HG02852 (cell line): ENCODE measurements at regions not wholly inside any gene's neighbourhood (a gene's known extent, or its start where the extent isn't known, plus 50 kb on each side); places are given as distances from the start of the nearest gene placed in this dataset.

ENCODE experiments used
- ATAC-seq: cut with Tn5 transposase; IDR thresholded peaks from one replicate; pipeline ENCODE4 v1.9.1; 2021; ENCODE audit warnings: mild to moderate bottlenecking, moderate library complexity; ENCODE audit not compliant: unreplicated experiment

DNA sequence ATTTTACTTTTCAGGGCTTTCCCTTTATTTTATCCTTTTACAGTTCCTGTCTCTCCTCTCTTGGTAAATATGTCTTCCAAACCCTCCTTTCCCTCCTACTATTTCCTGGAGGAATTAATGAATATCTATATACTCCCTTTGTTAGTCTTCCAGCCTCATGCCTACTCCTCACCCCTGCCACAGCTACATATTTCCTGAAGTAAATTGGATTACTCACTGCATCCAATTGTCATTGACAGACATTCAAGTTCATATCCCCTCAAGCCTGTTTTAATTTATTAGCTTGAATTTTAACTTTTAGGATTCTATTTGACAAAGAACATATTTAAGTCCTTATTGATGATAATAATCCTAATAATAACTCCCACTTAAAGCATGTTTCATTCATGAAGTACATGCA, 314.5 kb downstream of the TMEM161B start:
- no peak for ATAC-seq

DNA sequence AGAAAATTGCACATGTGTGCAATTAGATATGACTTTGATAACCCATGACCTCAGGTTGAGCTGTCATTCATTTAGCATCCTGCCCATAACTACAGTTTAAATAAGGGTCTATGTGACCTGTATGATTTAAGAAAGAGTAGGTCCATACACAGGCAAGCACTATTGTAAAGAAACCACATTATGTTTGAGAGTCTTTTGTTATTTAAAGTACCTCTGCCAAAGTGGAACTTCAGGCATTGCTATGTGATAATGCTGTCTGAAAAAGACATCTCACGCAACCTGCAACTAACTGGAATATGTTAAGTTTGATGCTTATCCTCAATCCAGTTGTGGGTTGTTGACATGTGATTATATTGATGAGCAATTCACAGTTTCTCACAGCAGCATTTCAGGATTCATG, 317.0 kb downstream of the TMEM161B start:
- no peak for ATAC-seq

DNA sequence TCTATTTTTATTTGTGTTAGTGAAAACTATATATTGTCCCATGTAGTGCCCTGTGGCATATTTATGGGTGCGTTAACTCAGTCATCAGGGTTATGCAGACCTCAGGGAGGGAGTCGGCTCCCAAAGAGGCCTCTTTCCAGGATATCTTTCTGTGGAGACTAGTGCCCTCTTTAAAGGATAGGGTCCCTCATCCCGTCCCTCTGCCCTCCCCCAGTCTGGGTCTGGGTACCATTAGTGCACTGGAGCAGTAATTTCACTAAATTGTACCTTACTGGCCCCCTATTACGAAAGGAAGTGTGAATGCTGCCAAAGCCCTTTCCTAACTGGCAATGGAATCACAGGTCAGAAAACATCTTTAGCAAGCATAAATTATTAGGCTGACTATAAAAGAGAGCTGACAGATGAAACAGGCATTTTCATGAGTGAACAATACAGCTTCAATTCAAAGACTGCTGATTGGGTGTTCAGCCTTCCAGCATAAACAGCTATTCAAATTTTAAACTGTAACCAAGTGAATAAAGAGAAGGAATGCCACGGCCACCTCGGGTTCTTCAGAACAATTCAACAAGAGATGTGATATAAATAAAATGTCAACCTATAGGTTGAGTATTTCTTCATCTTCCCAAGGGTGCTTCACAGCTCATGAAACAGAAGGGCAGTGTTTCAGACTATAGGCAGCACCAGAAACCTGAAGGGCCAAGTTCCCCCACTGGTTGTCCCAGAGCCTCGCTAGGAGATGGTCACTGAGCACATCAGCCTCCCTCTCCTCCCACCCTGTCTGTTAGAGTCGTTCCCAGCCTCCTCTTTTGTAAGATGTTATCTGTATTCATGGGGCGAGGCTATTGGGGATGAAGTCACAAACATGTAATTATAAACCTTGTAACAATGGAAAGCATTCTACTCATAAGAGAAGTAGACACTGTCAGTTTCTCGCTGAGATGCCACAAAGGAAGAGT, 318.7 kb downstream of the TMEM161B start:
- ATAC-seq: no peak

DNA sequence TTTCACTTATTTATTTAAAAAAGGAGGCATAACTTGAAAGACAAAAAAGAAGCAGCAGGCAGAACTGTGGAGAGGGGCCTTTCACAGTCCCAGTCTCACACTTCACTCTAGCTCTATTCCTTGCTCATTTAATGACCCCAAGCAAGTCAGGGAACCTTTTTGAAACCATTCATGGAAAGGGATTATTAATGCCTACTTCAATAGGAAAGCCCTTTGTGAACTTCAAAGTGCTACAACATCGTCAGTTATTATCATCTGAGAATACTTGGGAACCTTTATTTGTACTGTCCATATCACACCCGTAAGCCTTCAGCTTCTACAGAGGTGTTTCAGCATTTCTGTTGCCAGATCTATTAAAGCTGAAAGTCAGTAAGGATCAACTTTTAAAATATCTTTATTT, 320.2 kb downstream of the TMEM161B start:
- ATAC-seq: no peak

DNA sequence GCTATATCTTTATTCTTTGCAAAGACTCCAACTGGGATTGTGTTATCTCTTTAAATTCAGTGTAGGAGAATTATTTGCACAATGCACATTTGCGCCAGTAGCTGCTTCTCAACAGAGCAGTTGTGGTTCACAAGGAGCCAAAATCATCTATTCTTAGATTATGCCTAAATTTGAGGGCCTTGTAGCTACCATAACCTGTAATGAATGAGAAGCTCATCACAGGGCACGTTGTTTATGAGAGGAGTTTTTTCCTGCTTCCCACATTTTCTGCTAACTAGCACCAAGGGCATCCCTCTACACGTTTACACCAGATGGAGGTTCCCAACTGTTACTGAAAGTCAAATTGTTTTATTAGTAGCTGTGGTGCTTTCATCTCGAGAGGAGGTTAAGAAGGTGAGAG, 322.4 kb downstream of the TMEM161B start:
- no peak for ATAC-seq

DNA sequence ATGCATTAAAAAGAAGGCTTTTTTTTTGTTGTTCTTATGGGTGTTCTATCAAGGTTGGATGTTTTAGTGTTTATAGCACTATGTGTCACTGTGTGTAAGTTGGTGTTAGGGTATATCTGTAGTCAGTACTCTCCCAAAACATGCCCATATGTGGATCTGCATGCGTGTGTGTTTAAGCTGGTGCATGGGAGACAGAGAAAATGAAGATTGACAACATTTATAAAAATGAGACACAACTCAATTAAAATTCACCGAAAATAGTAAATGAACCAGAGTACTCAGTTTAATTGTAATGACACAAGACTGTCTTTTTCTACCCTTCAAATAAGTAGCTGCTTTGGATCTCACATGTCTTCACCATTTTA, 323.4 kb downstream of the TMEM161B start:
- ATAC-seq: no peak

DNA sequence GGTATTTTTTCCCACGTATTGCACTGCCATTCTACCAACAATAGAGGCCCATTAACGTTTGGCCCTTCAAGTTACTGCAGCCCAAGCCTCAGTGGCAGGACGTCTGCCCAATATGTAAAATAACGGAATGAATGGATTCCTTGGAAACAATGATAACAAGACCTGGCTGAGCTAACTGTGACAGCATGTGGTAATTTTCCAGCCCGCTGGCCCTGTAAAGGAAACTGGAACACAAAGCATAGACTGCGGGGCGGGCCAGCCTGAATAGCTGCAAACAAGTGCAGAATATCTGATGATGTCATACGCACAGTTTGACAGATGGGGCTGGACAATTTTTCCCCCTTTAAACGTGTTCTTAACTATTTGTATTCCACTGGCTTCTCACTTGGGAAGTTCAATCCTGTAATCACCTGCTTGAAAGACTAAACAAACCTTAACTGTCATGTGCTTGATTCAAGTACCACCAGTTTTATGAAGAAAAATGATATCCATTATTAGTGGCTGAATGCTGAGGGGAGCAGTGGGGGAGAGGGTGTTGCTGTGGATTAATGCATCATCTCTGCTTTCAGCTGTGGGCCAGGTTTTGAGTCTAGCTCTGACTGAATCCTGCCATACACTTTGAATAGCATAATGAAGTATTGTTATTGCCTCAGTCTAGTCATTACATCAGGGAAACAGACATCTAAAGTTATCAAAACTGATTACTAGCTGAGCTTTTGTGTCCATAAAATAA, 323.9 kb downstream of the TMEM161B start:
- no peak for ATAC-seq

DNA sequence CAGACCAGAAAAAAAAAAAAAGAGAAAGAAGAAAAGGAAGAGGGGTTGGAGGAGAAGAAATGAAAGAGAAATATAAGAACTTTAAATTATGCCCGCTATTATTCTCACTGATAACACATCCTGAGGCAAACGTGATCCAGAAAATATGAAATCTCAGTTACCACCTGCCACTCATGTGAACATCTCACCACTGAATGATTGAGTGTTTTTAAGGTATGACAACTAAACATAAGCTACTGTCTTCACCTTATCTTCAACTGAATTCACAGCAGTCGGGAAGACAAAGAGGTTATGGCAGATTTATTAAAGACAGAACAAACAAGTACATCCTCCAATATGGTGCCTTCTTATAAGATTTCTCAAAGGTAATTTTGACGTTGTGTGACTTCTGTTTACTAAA, 327.9 kb downstream of the TMEM161B start:
- ATAC-seq: no peak

DNA sequence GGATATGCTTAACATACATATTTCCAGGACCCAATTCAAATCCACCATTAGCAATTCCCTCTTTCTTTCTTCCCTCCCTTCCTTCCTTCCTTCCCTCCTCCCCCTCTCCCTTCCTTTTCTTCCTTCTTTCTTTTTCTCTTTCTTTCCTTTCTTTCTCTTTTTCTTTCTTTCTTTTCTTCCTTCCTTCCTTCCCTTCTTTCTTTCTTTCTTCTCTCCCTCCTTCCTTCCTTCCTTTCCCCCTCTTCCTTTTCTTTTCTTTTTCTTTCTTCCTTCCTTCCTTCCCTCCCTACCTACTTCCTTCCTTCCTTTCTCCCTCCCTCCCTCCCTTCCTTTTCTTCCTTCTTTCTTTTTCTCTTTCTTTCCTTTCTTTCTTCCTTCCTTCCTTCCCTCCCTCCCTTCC, 332.0 kb downstream of the TMEM161B start:
- no peak for ATAC-seq

DNA sequence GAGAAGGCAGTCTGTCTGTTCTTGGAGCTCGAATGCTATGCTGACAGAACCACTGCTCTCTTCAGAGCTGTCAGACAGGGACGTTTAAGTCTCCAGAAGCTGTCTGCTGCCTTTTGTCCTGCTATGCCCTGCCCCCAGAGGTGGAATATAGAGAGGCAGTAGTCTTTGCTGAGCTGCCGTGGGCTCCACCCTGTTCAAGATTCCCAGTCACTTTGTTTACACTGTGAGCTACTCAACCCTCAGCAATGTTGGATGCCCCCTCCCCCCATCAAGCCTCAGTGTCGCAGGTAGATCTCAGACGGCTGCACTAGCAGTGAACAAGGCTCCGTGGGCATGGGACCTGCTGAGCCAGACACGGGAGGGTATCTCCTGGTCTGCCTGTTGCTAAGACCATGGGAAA, 344.2 kb downstream of the TMEM161B start:
- no peak for ATAC-seq

DNA sequence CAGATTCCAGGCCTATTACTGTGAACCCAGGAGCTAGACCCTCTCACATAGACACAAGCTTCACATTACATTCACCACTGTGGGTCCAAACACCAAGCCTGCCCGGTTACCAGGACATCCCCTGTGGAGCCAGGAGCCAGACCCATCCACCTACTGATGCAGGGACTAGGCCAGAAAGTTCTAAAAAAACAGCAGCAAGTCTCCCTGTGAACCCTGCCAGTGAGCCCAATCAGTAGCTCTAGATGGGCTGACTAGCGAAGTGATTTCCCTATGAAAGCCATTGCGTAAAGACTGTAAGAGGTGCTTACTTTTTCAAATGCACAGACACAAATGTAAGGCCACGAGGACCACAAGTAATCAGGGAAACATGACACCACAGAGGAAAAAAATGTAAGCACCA, 352.3 kb downstream of the TMEM161B start:
- ATAC-seq: no peak

DNA sequence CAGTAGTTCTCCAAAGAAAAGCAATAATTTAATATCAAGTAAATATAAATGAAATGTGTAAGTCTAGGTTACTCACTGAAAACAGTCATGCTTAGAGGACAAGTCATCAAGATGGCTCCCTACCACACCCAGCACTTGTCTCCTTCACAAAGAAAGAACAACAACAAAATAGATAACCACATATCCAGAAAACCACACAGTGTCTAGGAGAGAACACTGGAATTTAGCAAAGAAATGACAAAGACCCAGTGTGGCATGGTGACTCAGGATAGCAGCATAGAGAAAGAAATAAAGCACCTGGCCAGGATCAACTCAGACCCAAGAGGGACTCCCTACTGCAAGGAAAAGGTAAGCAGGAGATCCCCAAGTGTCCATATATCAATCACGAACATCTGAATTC, 356.2 kb downstream of the TMEM161B start:
- ATAC-seq: no peak

DNA sequence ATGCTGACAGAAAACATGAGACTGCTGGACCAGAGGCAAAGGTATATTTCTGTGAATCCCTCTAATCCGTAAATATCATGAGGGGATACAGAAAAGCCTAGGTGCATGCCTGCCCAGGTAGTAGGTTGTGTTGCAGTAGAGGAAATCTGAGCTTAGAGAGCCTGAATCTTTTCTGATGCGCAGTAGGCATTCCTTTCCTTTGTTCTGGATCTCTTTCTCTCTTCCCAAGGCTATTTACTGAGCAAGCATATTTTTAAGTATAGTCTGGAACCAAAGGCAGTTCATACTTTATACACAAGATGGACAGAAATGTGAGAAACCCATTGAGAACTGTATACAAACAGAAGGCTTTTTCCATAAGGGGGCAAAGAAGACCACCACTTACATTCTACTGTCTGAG, 359.3 kb downstream of the TMEM161B start:
- ATAC-seq: no peak

DNA sequence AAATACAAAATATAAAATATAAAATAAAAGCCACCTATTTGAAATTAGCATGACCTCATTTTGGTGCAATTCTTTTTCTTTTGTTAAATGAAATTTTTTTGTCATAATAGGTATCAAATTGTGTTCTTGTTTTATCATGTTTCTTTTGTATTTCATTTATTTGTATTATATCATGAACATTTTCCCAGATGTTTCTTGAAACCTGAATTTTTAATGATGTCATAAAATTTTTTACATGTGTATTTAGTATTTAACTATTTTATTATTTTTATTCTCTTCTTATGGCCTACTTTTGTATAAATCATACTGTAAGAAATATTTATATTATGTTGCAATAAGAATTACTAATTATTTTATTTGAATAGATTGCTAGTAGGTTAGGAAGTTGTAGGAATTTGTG, 361.7 kb downstream of the TMEM161B start:
- no peak for ATAC-seq

DNA sequence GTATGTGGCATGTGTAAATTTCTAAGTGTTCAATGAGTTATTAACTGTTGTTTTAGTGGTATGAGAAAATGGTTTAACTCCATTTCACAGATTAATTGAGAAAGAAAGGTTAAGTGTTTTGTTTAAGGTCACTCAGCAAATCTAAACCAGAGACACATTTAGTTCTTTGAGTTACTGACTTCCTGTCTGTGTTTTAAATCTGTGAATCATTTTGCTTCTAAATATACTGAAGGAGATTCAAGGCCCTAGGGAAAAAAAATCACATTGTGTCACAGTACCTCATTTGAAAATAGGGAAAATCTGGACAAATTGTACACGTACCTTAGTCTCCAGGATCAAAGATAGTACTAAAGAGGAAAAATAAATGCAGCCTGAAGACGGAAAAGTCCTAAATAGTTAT, 368.2 kb downstream of the TMEM161B start:
- ATAC-seq: no peak

DNA sequence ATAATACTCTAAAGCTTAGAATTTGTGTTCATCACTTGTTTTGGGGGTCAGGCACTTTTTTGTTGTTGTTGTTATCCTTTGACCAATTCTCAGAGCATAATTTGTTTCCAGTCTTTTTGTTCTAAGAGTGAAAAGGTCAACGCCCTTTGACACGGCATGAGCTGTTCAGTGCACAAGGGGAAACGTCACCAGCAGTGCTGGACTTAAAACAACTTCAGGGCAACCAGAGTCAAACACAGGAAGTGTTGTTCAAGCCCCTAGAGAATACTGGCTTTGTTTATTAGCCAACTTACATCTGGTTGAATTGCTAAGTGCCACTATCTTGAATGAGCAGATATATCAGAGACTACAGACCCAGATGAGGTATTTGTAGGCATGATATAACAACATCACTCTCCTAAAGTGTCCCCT, 368.9 kb downstream of the TMEM161B start:
- no peak for ATAC-seq

DNA sequence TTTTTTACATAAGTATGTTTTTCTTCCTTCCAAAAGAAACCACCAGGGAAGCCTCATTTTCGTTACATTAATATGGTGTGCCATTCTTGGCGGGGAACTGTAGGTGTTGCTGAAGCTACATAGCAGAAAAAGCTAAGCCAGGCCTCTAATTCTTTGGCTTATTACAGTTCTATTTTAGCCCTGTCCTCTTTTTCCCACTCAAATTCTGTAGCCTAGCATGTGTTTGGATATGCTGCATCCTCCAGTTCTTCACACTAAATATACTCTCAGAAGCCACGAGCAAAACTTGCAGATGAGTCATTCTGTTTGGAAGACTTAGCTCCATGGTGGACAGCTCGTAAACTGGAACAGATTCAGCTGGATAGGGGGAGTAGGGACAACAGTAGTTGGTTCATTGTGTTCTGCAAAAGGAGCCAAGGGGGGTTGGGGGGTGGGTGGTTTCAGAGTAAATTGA, 369.4 kb downstream of the TMEM161B start:
- no peak for ATAC-seq

DNA sequence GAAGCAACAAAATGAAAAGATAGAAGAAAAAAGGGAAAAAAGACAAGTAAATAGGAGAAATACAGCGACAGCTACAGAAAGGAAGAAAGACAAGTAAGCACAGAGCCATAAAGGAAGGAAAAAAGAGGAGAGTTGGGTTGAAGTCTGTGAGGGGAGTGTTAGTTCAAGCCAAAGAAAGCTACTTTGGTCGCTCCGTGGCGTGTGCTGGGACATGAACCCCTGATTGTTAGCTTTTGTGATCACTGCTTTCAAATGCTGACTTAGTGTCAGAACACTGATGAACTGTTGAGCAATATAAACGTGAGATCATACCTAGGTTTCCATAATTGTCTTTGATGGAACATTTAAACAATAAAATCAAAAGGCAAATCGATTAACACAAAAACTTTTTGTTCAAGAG, 370.1 kb downstream of the TMEM161B start:
- ATAC-seq: no peak

DNA sequence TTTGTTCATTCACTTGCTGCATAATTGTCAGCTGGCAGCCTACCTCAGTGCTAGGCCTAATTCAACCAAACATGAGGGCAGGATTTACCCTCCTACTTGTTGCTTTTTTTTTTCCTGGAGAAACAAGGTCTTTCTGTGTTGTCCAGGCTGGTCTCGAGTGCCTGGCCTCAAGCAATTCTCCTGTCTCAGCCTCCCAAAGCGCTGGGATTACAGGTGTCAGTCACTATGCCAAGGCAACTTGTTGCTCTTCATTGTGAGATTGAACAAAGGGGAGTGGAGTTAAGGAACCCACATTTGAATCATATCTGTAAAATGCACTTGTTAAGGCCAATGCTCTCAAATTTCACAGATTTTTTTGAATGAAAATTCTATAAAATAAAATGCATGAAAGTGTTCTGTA, 380.5 kb downstream of the TMEM161B start:
- no peak for ATAC-seq

DNA sequence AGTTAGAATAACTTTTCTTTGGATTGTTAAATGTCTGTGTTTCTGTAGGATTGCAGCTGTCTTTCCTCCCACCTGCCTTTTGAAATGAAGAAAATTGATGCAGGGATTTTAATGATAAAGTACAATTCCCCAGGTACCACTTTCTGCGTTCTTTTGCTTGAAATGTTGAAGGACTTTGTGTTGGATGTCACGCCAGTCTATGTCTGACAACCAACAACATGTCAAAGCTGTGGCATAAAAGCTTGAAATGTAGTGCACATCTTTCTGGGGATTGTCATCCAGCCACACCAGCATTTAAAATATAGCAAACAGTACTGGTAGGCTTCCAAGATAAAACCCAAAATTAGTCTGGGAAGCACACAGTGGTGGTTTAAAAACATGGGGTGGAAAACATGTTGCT, 381.4 kb downstream of the TMEM161B start:
- no peak for ATAC-seq

DNA sequence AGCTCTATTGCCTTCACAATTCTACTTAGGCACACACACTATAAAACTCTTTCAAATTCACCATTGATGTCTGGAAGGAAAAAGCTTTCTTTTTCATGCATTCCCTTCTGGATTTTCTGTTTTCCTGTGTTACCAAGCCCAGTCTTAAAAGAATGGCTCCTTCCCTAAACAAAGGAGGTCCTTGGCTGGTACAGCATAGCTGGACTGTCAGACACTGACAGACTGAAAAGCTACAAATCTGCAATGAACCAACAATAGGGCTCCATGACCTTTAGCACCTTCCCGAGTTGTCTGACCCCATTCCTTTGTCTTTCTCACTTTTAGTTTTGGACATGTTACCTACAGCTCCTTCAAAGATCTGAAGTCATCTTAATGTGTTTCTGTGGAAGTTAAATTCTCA, 382.5 kb downstream of the TMEM161B start:
- ATAC-seq: no peak

DNA sequence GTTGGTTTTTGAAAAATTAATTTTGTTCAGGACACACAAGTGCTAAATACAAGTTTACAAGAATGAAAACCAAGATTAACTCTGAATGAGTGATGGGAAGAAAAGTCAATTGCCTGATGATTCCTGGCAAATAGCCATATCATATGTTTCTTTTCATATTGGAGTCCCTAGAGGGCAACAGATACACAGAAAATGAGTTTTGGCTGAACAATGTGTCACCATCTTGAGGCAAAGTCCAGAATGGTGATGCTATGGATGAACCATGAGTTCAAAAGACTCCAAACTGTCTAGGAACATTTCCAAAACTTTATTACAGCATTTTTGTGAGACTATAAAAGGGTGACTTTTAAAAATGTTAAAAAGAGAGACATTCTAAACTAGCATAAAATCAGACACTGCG, 382.9 kb downstream of the TMEM161B start:
- ATAC-seq: no peak
